HG02973 (cell line): ENCODE measurements at regions not wholly inside any gene's neighbourhood (a gene's known extent, or its start where the extent isn't known, plus 50 kb on each side); places are given as distances from the start of the nearest gene placed in this dataset.

ENCODE experiments used
- ATAC-seq: cut with Tn5 transposase; IDR thresholded peaks from one replicate; pipeline ENCODE4 v1.9.1; 2021; ENCODE audit warnings: moderate library complexity; ENCODE audit not compliant: unreplicated experiment

GRCh38 chr12:66959276-66959675, 280.4 kb upstream of the GRIP1 start:
- ATAC-seq = no peak

GRCh38 chr12:66960006-66960405, 281.1 kb upstream of the GRIP1 start:
- no peak for ATAC-seq

- ATAC-seq = no peak
Observed at GRCh38 chr12:66960704-66961690, 282.1 kb upstream of the GRIP1 start.

GRCh38 chr12:66962290-66962689, 283.4 kb upstream of the GRIP1 start:
- no peak for ATAC-seq

GRCh38 chr12:66963901-66964300, 285.0 kb upstream of the GRIP1 start:
- no peak for ATAC-seq

GRCh38 chr12:66964629-66965028, 285.8 kb upstream of the GRIP1 start:
- no peak for ATAC-seq

- no peak for ATAC-seq
Observed at GRCh38 chr12:66965621-66966020, 286.7 kb upstream of the GRIP1 start.

GRCh38 chr12:66971816-66972215, 292.9 kb upstream of the GRIP1 start:
- ATAC-seq = no peak

GRCh38 chr12:66976526-66976925, 292.6 kb upstream of the CAND1 start:
- ATAC-seq = no peak

- no peak for ATAC-seq
Observed at GRCh38 chr12:66978802-66979201, 290.4 kb upstream of the CAND1 start.

GRCh38 chr12:66979251-66979650, 289.9 kb upstream of the CAND1 start:
- ATAC-seq = no peak

GRCh38 chr12:66984077-66984476, 285.1 kb upstream of the CAND1 start:
- no peak for ATAC-seq

GRCh38 chr12:66984962-66985361, 284.2 kb upstream of the CAND1 start:
- ATAC-seq = no peak

- ATAC-seq = no peak
Observed at GRCh38 chr12:66999141-66999540, 270.0 kb upstream of the CAND1 start.

GRCh38 chr12:67001251-67001650, 267.9 kb upstream of the CAND1 start:
- no peak for ATAC-seq

- ATAC-seq = no peak
Observed at GRCh38 chr12:67002720-67003119, 266.4 kb upstream of the CAND1 start.

- no peak for ATAC-seq
Observed at GRCh38 chr12:67006610-67007009, 262.5 kb upstream of the CAND1 start.

- ATAC-seq = no peak
Observed at GRCh38 chr12:67014642-67015041, 254.5 kb upstream of the CAND1 start.

- no peak for ATAC-seq
Observed at GRCh38 chr12:67018105-67018504, 251.1 kb upstream of the CAND1 start.

GRCh38 chr12:67019070-67019469, 250.1 kb upstream of the CAND1 start:
- no peak for ATAC-seq

GRCh38 chr12:67025543-67026114, 243.5 kb upstream of the CAND1 start:
- peak; percentile 93 for ATAC-seq

- no peak for ATAC-seq
Observed at GRCh38 chr12:67026487-67027246, 242.5 kb upstream of the CAND1 start.
